ENCODE measurements at regions not wholly inside any gene's neighbourhood (a gene's known extent, or its start where the extent isn't known, plus 50 kb on each side); places are given as distances from the start of the nearest gene placed in this dataset.
"Not testable (repeated sequence)": the region's sequence is repeated elsewhere in the genome, so short reads cannot be mapped to it uniquely, and the experiment has no call there.

DNA sequence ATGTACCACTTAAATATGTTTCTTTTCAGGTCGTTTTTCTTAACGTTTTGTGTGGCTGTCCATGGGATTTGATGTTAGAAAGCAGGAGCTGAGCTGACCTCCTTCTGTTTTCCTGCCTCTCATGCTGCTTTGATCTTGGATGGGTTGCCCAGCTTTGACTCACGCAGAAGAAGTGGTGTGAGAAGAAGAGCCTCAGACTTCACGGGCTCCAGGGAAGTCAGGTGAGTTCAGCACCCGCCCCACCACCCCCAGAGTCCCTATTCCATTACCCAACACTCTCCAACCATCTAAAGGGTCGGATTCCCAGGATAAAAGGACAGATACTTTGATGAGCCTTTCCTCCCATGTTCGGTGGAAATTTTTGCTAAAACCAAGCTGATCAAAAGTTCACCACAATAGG, 373.4 kb downstream of the IRX2 start:
- no peak for DNase-seq (ENCODE audit: low read depth)

GRCh38 chr5:2376486-2376885, 375.0 kb downstream of the IRX2 start:
- no peak for DNase-seq (ENCODE audit: low read depth)

- DNase-seq (ENCODE audit: low read depth) = no peak
These were observed 375.7 kb downstream of the IRX2 start for GRCh38 chr5:2375757-2376250.

DNA sequence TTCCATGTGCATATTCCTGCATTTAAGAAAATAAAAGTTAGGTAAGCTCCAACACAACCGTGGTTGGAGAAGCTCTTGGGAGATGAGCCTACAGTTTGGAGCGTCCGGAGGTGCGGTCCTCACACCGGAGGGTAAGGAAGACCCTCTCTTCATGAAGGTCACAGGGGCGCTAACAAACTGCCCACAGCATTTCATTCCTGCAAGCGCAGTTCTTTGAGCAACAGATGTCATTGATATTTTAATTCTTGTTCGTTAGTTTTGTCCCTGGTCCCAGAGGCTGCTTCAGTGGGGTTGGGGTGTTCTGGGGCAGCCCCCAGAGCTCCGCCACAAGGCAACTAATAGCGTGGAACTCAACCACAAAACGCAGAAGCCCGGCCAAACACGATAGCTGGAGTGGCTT, 376.2 kb downstream of the IRX2 start:
- DNase-seq (ENCODE audit: low read depth) = no peak

GRCh38 chr5:2374703-2375102, 376.8 kb downstream of the IRX2 start:
- DNase-seq (ENCODE audit: low read depth) = no peak

DNA sequence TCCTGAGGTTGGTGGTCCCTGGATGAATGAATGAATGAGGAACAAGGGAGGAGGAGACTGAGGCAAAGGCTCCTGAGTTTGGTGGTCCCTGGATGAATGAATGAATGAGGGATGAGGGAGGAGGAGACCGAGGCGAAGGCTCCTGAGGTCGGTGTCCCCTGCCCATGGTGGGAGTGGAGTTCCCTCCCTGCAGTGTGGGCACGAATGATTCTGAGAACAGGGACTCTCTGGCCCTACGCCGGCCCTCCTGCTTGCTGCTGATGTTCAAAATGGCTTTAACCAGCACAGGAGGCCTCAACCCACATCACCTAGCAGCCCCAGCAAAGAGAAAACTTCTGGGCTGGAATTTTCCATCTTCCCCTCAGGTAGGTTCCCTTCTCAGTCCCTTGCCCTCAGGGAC, 377.8 kb downstream of the IRX2 start:
- DNase-seq (ENCODE audit: low read depth) = no peak

GRCh38 chr5:2371419-2371710, 380.1 kb downstream of the IRX2 start:
- no peak for DNase-seq (ENCODE audit: low read depth)

DNA sequence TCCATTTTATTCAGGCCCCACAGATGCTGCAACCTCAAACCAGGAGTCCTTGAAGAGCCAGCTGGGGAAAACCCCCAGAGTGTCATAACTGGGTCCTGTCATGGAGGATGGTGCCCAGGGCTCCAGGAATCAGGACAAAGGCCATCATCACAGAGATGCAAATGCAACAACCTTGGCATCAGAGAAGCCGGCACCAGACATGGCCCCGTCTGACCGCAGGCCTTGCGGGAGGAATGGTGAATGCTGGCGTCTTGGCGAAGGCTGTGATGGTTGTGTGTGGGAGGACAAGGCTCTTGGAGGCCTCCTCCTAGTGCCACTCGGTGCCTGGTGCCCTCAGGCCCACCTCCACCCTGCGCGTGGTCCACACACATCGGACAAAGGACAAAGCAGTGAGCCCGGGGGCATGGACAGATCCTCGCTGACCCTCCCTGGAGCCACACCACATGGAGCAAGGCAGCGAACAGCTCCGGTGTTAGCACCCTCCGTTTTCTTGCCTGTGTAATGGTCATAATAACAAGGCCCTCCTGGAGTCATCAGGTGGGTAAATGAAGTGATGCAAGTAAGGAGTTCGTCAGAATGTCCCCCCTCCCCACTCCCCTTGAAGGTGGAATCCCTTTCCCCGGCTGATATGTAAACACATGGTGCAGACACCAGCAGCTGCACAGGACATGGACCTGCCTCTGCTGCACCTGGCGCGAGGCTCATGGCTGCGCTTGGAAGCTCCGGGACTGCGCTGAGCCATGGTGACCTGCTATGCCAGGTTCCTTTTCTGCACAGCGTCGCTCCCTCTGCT, 380.7 kb downstream of the IRX2 start:
- DNase-seq (ENCODE audit: low read depth) = no peak

GRCh38 chr5:2369178-2369577, 382.3 kb downstream of the IRX2 start:
- no peak for DNase-seq (ENCODE audit: low read depth)

DNA sequence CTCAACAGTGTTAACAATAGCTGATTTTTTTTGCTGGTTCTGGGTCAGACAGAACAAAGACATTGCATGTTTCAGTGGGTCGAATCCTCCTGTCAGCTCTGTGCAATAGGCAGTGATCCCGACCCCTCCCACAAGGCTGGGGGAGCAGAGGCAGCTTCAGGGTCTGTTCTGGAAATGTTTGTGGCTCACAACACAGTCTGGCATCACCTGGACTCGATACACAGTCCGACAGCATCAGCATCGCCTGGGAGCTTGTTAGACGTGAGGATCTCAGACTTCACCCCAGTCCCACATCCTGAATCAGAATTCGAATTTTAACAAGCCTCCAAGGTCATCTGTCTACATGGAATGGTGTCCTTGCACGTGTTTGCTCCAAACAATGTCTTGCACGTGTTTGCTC, 384.7 kb downstream of the IRX2 start:
- no peak for DNase-seq (ENCODE audit: low read depth)

- DNase-seq (ENCODE audit: low read depth) = no peak
These were observed 394.2 kb downstream of the IRX2 start for GRCh38 chr5:2357309-2357708.

DNA sequence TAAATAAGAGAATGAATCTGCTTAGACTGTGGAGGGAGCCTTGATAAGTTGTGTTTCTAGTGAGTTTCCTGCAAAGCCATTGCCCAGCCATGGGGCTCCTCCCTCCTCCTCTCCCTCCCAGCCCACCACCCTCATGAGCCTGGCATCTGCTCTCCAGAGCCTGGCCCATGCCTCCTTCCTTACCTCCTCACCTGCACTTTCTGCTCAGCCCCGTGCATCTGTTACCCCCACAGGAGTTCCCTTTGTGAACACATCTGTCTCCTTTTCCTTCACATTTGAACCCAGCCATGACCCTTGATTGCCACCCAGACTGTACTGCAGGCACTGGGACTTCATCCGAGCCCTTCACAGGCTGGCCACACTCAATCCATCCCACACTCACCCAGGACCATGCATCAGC, 395.6 kb downstream of the IRX2 start:
- no peak for DNase-seq (ENCODE audit: low read depth)

DNA sequence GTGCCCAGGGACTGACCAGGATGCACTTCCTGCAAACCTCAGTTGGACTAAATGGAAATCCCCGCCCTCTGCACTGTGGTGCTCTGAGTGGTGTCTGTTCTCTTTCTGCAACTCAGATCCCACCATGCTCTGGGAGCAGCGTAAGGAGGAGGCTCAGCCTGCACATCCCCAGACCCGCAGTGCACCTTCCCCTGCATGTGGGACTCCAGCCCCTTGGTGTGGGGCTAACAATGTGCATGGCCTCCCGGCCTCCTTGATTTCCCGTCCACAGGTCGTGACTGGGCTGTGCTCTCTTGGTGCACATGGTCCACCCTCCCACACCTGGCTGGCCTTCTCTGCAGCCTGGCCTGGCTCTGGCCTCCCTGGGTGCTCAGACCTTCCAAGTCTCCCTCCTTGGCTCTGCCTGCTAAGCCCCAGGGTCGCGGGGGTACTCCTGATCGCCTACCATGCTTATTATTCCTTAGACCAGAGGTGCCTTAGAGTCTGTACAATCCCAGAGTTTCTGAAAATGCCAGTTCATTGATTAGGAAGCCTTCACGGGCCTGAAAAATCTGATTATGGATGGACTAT, 397.5 kb downstream of the IRX2 start:
- no peak for DNase-seq (ENCODE audit: low read depth)

DNA sequence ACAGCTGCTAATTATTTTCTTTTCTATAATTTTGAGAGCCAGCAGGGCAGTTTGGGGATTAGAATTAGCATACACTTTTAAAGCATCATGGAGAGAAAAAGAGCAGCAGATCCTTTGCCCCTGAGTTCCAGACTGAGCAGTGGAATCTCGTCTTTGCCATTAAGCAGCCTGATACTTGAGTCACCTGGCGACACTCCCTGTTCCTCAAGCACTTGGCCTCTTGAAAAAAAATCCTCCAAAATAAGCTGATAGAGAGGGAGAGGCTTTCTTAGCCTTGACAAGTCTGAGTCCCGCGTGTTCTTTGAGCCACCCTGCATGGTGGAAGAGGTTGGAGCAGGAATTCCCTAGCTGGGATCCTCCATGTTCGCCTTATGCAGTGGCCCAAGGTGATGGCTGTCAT, 398.3 kb downstream of the IRX2 start:
- DNase-seq (ENCODE audit: low read depth) = no peak

GRCh38 chr5:2352101-2352861, 399.2 kb downstream of the IRX2 start:
- no peak for DNase-seq (ENCODE audit: low read depth)

- not testable (repeated sequence) for DNase-seq (ENCODE audit: low read depth)
These were observed 401.7 kb downstream of the IRX2 start for GRCh38 chr5:2349768-2350167.

- DNase-seq (ENCODE audit: low read depth) = no peak
These were observed 412.8 kb downstream of the IRX2 start for GRCh38 chr5:2338686-2339085.

- DNase-seq (ENCODE audit: low read depth) = no peak
These were observed 415.6 kb downstream of the IRX2 start for GRCh38 chr5:2335733-2336515.

DNA sequence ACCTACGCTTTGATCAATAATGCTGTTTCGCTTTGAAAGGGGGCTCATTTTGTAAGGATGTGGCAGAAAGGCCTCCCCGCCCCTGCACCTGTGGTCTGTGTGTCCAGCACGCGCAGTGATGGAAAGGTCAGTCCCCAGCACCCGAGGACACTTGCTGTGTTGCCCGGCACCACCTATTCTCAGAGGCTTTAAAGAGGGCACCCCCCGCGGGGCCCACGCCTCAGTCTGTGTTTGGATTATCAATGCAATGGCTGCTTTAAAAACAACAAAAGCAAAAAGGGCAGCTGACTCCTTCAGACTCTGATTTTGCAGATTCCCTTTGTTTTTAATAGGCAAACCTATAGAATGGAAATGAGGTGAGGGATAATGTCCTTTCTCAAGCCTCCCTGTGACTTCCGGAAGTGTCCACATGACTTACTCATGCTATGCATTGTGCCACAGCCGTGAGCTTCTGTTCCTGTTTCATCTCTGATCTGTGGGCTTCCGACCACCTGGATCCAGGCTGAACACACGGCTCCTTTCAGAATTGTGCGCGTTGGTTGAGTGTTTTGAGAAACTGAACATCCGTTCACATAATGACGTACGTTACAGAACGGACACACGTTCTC, 416.2 kb downstream of the IRX2 start:
- no peak for DNase-seq (ENCODE audit: low read depth)

GRCh38 chr5:2334719-2335118, 416.8 kb downstream of the IRX2 start:
- no peak for DNase-seq (ENCODE audit: low read depth)

DNA sequence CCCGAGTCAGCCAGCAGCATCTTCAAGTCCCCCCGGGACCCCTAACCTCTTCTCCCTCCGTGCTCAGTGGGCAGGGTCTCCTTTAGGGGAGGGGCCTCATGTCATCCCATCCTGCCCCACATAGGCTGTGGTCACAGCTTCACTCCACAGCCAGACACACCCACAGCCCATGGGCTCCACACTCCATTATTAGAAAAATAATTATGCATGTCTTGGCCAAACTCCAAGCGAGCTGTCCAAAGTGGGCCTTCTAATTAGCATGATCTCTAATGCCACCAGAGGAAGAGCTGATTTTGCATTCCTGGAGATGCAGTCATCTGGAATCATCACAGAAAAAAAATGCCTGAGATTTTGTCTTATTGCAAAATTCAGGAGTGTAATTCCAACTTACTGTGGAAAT, 418.2 kb downstream of the IRX2 start:
- DNase-seq (ENCODE audit: low read depth) = no peak

- DNase-seq (ENCODE audit: low read depth) = no peak
These were observed 419.0 kb downstream of the IRX2 start for GRCh38 chr5:2332521-2332920.
